GM20431 (cell line): ENCODE measurements at regions not wholly inside any gene's neighbourhood (a gene's known extent, or its start where the extent isn't known, plus 50 kb on each side); places are given as distances from the start of the nearest gene placed in this dataset.

ENCODE experiments used
- in situ Hi-C: fragments of 300-500 bp; cut with MseI, MboI; formaldehyde crosslinking; loops from one replicate; pipeline ENCODE4 v1.15.0; 2020; ENCODE audit warnings: low sequenced_read_pairs; ENCODE audit not compliant: unreplicated experiment

GRCh38 chr9:74443036-74443750 is 53.9 kb upstream of the RORB start:
- in situ Hi-C loops, result no loop called here

- in situ Hi-C loops, result no loop called here
These were observed 52.8 kb upstream of the RORB start for GRCh38 chr9:74444369-74444768.
